Lower leg skin (tissue), 4 donors: ENCODE measurements at regions not wholly inside any gene's neighbourhood (a gene's known extent, or its start where the extent isn't known, plus 50 kb on each side); places are given as distances from the start of the nearest gene placed in this dataset.

Experiments
- DNase-seq, 2 donors: peaks; one replicate each; pipeline ENCODE4 v3.0.0-alpha.2; 2019; ENCODE audit warnings: low spot score in 2 of 2
- H3K4me3 ChIP-seq: fragments of 200-600 bp; sonication (generic); 2 replicates; pipeline ENCODE4 v1.5.1; 2017; ENCODE audit warnings: mild to moderate bottlenecking, low read depth; ENCODE audit not compliant: poor library complexity, severe bottlenecking
- POLR2A ChIP-seq, 2 donors: fragments of 450-650 bp; IDR thresholded peaks; one replicate each; pipeline ENCODE4 v1.6.1; 2016 to 2017; ENCODE audit warnings: antibody characterized with exemption in 2 of 2, mild to moderate bottlenecking in 1 of 2, moderate library complexity in 1 of 2
- WGBS, 2 donors: methylation state at CpG; one replicate each; pipeline ENCODE4 v1.1.5; 2018; 5-methylcytosine and 5-hydroxymethylcytosine counted together
- intact Hi-C: fragments of 100-400 bp; cut with DNase I; formaldehyde crosslinking; loops from one replicate; pipeline ENCODE4 v1.15.0; 2023; ENCODE audit warnings: low total_unique reads
- TF ChIP-seq, protein P1 (sequence below), 3 donors: fragments of 450-650 bp; IDR thresholded peaks; one replicate each; pipeline ENCODE4 v1.5.1; 2016; ENCODE audit warnings: antibody characterized with exemption in 3 of 3, mild to moderate bottlenecking in 3 of 3, moderate library complexity in 2 of 3

DNA sequence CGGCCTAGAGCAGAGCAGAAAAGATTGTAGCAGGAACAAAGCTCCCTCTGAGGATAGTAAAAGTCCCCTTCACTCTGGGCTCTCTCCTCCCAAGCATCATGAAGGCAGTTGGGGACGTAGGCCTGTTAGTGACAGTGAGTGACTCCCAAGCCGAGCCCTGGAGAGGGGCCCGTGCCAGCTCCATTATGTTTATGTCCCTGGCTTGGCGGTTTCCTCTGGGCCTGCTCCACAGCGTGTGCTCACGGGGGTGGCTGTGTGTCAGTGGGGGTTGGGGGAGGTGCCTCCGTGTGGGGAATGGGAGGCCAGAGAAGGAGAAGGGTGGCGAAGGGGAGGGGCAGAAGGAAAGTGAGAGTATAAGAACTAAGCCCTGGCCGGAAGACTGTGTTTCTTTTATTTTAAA, 170.0 kb upstream of the VASH1 start:
- no peak for DNase-seq
- WGBS, 2 donors: 44 to 60% methylated on average over 10 of the region's 10 CpGs
- TF ChIP-seq, protein P1, sequence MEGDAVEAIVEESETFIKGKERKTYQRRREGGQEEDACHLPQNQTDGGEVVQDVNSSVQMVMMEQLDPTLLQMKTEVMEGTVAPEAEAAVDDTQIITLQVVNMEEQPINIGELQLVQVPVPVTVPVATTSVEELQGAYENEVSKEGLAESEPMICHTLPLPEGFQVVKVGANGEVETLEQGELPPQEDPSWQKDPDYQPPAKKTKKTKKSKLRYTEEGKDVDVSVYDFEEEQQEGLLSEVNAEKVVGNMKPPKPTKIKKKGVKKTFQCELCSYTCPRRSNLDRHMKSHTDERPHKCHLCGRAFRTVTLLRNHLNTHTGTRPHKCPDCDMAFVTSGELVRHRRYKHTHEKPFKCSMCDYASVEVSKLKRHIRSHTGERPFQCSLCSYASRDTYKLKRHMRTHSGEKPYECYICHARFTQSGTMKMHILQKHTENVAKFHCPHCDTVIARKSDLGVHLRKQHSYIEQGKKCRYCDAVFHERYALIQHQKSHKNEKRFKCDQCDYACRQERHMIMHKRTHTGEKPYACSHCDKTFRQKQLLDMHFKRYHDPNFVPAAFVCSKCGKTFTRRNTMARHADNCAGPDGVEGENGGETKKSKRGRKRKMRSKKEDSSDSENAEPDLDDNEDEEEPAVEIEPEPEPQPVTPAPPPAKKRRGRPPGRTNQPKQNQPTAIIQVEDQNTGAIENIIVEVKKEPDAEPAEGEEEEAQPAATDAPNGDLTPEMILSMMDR (IDR thresholded peaks at IDR 0.05): no peak
- TF ChIP-seq POLR2A (IDR thresholded peaks at IDR 0.05): no peak
- intact Hi-C loops: no loop called here
- H3K4me3 ChIP-seq: no peak overlapping the region

DNA sequence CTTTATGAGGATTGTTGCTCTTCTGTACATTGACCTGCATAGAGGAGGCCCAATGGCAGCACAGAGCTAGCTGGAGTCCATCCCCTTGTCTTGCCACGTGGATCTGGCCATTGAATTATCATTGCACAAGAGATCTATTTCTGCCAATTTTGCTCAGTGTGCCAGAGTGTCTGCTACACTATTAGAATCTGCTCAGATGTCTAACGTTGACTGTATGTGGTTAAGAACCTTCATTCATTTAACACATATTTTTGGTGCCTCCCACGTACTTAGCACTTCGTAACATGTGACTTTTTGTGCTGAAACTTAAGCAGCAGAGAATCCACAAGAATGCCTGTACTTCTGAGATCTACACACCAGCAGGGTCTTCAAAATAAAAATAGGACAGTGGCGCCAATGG, 166.0 kb upstream of the VASH1 start:
- TF ChIP-seq POLR2A (IDR thresholded peaks at IDR 0.05): no peak
- TF ChIP-seq, protein P1 (IDR thresholded peaks at IDR 0.05): no peak
- 55 to 68% methylated on average over 5 of the region's 5 CpGs for WGBS, 2 donors
- peak in 1 of 2 donors; percentile 26 for DNase-seq
- no peak overlapping the region for H3K4me3 ChIP-seq
- intact Hi-C loops: no loop called here

DNA sequence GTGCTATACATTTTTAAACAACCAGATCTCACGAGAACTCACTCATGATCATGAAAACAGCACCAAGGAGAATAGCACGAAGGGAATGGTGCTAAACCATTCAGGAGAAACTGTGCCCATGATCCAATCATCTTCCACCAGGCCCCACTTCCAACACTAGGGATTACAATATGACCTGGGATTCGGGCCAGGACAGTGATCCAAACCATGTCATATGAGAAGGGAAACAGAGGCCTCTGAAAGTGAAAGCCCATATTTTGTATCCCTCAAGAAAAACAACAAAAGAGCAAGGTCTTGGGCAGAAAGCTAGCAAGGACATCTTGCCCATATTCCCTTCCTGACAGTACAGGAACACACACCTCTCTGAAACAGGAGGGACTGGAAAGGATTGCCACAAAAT, 163.9 kb upstream of the VASH1 start:
- intact Hi-C loops: no loop called here
- H3K4me3 ChIP-seq: no peak overlapping the region
- WGBS, 2 donors: 69 to 72% methylated on average over 3 of the region's 3 CpGs

DNA sequence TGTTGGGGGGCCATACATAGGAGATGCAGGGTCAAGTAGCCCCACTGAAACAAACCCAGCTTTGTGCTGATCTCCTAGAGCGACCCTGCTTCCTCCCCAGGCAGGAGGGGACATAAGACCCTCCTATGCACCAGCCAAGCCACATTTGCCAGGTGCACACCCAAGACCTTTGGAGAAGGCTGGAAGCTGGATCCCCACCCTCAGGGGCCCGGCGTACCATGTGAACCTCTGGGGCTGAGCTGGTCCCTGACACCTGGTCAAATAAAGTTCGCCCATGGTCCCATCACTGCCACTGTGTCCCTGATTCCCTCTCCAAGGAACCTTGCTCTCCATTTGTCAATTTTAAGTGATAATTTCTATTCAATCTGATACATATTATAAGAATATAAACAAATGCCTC, 162.1 kb upstream of the VASH1 start:
- intact Hi-C loops: no loop called here
- DNase-seq: peak in 1 of 2 donors; percentile 69
- 85 to 93% methylated on average over 4 of the region's 4 CpGs for WGBS, 2 donors

More for the DNA sequence above, 163.9 kb upstream of the VASH1 start:
- TF ChIP-seq POLR2A (IDR thresholded peaks at IDR 0.05): no peak
- TF ChIP-seq, protein P1 (IDR thresholded peaks at IDR 0.05): no peak
- peak in 1 of 2 donors; percentile 25 for DNase-seq

DNA sequence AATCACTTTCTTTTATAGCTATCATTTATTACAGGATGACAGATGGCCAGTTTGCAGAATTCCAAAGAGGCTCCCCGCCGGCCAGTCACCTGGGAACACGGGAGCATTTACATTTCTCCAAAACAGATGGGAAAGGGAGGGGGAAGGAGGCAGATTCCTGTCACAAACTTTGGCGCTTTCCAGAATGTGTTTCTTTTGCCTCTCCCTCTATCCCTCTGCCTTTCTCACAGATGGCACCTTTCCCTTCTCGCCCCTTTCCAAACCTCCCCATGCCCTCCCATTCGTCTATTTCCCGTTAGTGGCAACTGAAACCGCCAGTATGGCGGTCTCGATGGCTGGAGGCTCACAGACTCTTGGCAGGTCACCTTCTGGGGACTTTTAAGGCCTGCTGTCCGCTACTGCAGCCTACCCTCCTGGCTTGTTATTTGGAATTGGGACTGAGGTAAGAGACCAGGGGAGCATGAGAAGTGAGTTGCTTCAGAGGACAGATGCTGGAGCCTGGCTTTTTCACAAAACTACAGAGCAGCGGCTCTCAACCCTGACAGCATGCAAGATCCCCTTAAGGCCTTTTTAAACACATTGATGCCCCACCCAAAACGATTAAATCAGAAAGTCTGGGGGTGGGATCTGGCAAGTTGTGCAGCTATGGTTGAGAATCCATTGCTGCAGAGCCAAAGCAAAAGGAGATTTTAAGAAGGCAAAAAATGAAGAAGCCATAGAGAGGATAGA, 161.5 kb upstream of the VASH1 start:
- no peak overlapping the region for H3K4me3 ChIP-seq
- TF ChIP-seq POLR2A (IDR thresholded peaks at IDR 0.05): no peak
- TF ChIP-seq, protein P1 (IDR thresholded peaks at IDR 0.05): no peak
- peak in 1 of 2 donors; percentile 15 for DNase-seq
- WGBS, 2 donors: 39 to 54% methylated on average over 13 of the region's 13 CpGs
- intact Hi-C loops: no loop called here

More for the DNA sequence above, 162.1 kb upstream of the VASH1 start:
- H3K4me3 ChIP-seq: no peak overlapping the region
- no peak for TF ChIP-seq POLR2A (IDR thresholded peaks at IDR 0.05)
- TF ChIP-seq, protein P1 (IDR thresholded peaks at IDR 0.05): no peak

DNA sequence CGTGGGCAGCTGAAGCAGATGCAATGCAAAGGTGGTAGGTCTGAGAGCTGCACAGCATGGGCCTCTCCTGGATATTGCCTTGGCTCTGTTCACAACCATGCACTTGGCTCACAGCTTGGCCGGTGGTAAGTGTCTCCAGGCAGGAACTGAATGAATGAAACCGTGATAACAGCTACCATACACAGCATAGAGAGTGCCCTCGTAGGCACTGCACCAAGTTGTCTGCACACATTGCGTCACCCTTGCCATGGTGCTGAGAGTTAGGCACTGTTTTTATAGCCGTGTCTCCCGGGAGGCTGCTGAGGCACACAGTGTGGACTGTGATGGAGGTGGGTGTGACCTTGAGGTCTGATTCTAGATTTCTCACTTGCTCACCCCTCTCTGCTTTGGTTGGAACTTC, 157.6 kb upstream of the VASH1 start:
- peak in 1 of 2 donors; percentile 56 for DNase-seq
- intact Hi-C loops: no loop called here
- H3K4me3 ChIP-seq: no peak overlapping the region
- TF ChIP-seq POLR2A (IDR thresholded peaks at IDR 0.05): no peak
- TF ChIP-seq, protein P1 (IDR thresholded peaks at IDR 0.05): no peak
- WGBS, 2 donors: 79 to 80% methylated on average over 7 of the region's 7 CpGs
